ENCODE measurements at regions not wholly inside any gene's neighbourhood (a gene's known extent, or its start where the extent isn't known, plus 50 kb on each side); places are given as distances from the start of the nearest gene placed in this dataset.
A peak's percentile ranks its signal among the peaks of the same experiment; 100 is the strongest.

DNA sequence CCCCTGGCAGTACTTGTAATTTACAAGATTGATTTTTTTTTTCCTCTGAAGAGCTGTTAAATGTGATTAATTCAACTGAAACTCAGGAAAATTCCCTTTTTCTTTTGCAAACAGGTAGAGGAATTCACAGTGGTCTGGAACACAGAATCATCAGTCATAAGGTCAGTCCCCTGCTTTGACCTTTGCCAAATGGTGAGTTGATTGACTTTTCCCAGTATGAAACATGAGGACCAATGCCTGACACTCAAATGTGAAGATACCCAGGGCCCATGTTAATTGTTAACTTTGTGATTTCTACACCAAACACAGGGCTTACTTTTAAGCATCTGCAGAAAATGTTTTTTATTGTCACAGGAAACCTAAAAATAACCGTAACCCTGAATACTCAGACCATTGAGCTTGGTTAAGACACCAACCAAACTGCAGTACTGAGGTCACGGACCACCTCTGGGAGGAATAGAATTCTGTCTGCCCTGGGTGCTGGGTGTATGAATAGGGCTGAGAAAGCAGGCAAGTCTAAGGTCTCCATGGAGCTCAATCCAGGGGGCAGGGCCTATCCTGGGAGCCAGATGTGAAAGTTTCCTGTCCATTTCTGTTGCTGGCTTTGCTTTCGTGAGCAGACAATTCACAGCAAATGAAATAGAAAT is 192.4 kb downstream of the TMX1 start:
- DNase-seq, result no peak
- Histone ChIP-seq H3K27me3 (ENCODE audit: insufficient read depth, low read length, poor library complexity, severe bottlenecking) (no peaks in the 10 kb centered on the region), H3K36me3 (ENCODE audit: insufficient read depth, low read length) (no peaks in the 10 kb centered on the region), H3K9me3 (ENCODE audit: low read length) (no peaks in the 10 kb centered on the region), H3K27ac (ENCODE audit: low read depth, low read length) (no peak overlapping the region), H3K4me3 (ENCODE audit: low read length) (no peak overlapping the region), H3K4me1 (ENCODE audit: insufficient read depth, low read length) (no peaks in the 10 kb centered on the region)
- POLR2A ChIA-PET, result no interaction called here
- Mint-ChIP-seq H3K36me3 (no peaks in the 10 kb centered on the region), H3K4me1 (no peaks in the 10 kb centered on the region), H3K27ac (no peak overlapping the region), H3K27me3 (peaks cover 14 to 68% of the 10 kb centered on the region in 2 donors), H3K4me3 (no peak overlapping the region), H3K9me3 (peaks cover 0 to 2% (median 0%) of the 10 kb centered on the region in 5 donors)
- CTCF ChIA-PET, result no interaction called here

GRCh38 chr14:51436630-51437029 is 196.6 kb downstream of the TMX1 start:
- H3K27me3 Mint-ChIP-seq, result peaks cover 6 to 54% of the 10 kb centered on the region in 2 donors
- H3K36me3 Mint-ChIP-seq, result no peaks in the 10 kb centered on the region
- no peak overlapping the region for H3K4me3 ChIP-seq (ENCODE audit: low read length)
- no peaks in the 10 kb centered on the region for H3K27me3 ChIP-seq (ENCODE audit: insufficient read depth, low read length, poor library complexity, severe bottlenecking)
- H3K36me3 ChIP-seq (ENCODE audit: insufficient read depth, low read length), result no peaks in the 10 kb centered on the region
- no peaks in the 10 kb centered on the region for H3K4me1 Mint-ChIP-seq
- POLR2A ChIA-PET, result no interaction called here
- no peaks in the 10 kb centered on the region for H3K4me1 ChIP-seq (ENCODE audit: insufficient read depth, low read length)
- H3K4me3 Mint-ChIP-seq, result no peak overlapping the region
- H3K9me3 ChIP-seq (ENCODE audit: low read length), result no peaks in the 10 kb centered on the region
- CTCF ChIA-PET, result no interaction called here
- H3K27ac Mint-ChIP-seq, result no peak overlapping the region
- peaks cover 0 to 2% (median 0%) of the 10 kb centered on the region in 5 donors for H3K9me3 Mint-ChIP-seq
- no peak overlapping the region for H3K27ac ChIP-seq (ENCODE audit: low read depth, low read length)
- DNase-seq, result no peak

- Histone ChIP-seq H3K27ac (ENCODE audit: low read depth, low read length) (no peak overlapping the region), H3K36me3 (ENCODE audit: insufficient read depth, low read length) (no peaks in the 10 kb centered on the region), H3K9me3 (ENCODE audit: low read length) (no peaks in the 10 kb centered on the region), H3K4me1 (ENCODE audit: insufficient read depth, low read length) (no peaks in the 10 kb centered on the region), H3K4me3 (ENCODE audit: low read length) (no peak overlapping the region), H3K27me3 (ENCODE audit: insufficient read depth, low read length, poor library complexity, severe bottlenecking) (no peaks in the 10 kb centered on the region)
- POLR2A ChIA-PET, result no interaction called here
- CTCF ChIA-PET, result no interaction called here
- Mint-ChIP-seq H3K36me3 (no peaks in the 10 kb centered on the region), H3K9me3 (peaks cover 0 to 2% (median 0%) of the 10 kb centered on the region in 5 donors), H3K27me3 (peaks cover 3 to 55% of the 10 kb centered on the region in 2 donors), H3K4me3 (no peak overlapping the region), H3K4me1 (no peaks in the 10 kb centered on the region), H3K27ac (no peak overlapping the region)
- no peak for DNase-seq
These were observed 199.8 kb downstream of the TMX1 start for GRCh38 chr14:51439896-51440295.

DNA sequence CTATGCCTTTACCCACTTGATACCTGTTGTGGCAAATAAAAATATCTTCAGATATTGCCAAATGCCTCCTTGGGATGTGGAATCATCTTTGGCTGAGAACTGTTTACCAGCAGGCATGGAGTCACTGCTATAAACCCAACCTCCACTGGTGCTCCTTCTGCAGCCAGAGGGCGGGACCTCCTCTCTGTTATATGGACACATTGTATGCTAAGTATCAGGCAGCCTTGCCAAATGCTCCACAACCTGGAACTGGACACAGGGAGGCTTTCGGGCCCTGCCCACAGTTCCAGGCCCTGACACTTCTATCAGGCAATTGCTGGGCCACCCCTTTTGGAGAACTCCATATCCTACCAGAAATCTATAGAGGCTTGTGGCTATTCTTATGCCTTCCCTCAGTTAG is 201.0 kb downstream of the TMX1 start:
- Histone ChIP-seq H3K9me3 (ENCODE audit: low read length) (no peaks in the 10 kb centered on the region), H3K4me1 (ENCODE audit: insufficient read depth, low read length) (no peaks in the 10 kb centered on the region), H3K27ac (ENCODE audit: low read depth, low read length) (no peak overlapping the region), H3K36me3 (ENCODE audit: insufficient read depth, low read length) (no peaks in the 10 kb centered on the region), H3K4me3 (ENCODE audit: low read length) (no peak overlapping the region), H3K27me3 (ENCODE audit: insufficient read depth, low read length, poor library complexity, severe bottlenecking) (no peaks in the 10 kb centered on the region)
- Mint-ChIP-seq H3K4me1 (no peaks in the 10 kb centered on the region), H3K27ac (no peak overlapping the region), H3K27me3 (peaks cover 5 to 56% of the 10 kb centered on the region in 2 donors), H3K9me3 (peaks cover 0 to 2% (median 0%) of the 10 kb centered on the region in 5 donors), H3K36me3 (no peaks in the 10 kb centered on the region), H3K4me3 (no peak overlapping the region)
- no peak for DNase-seq
- POLR2A ChIA-PET, result no interaction called here
- CTCF ChIA-PET, result no interaction called here

DNA sequence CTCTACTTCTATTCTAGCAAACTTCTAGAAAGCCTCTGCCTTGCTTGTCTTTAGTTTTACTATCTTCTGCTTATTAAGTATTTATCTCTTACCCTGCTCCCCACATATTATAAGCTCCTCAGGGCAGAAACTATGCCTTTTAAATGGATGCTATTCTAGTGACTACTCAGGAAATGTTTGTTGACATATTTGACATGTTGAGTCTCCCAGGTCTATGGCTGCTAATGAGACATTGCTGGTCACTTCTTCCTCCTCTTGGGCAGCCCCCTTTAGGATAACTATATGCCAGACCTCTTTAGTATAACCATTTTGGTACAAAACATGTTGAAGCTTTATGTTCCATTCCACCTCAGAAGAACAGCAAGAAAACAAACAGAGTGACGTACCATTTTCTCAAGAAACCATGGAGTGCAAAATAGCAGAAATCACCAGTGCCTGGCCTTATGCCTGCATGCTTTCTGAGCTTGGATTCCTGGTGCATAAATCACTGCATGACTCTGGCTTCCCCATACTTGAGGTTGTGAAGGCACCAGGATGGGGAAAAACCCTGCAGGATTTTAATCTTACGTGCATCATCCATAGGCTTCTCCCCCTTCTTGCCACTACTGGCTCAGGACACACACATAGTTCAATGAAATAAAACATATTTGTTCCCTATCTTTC is 202.6 kb downstream of the TMX1 start:
- no peak for DNase-seq
- Histone ChIP-seq H3K27me3 (ENCODE audit: insufficient read depth, low read length, poor library complexity, severe bottlenecking) (no peaks in the 10 kb centered on the region), H3K4me1 (ENCODE audit: insufficient read depth, low read length) (no peaks in the 10 kb centered on the region), H3K27ac (ENCODE audit: low read depth, low read length) (no peak overlapping the region), H3K9me3 (ENCODE audit: low read length) (no peaks in the 10 kb centered on the region), H3K4me3 (ENCODE audit: low read length) (no peak overlapping the region), H3K36me3 (ENCODE audit: insufficient read depth, low read length) (no peaks in the 10 kb centered on the region)
- no peaks in the 10 kb centered on the region for H3K9me3 Mint-ChIP-seq
- ChIA-PET POLR2A (no interaction called here), CTCF (no interaction called here)
- H3K36me3 Mint-ChIP-seq, result no peaks in the 10 kb centered on the region
- H3K4me3 Mint-ChIP-seq, result no peak overlapping the region
- H3K27ac Mint-ChIP-seq, result no peak overlapping the region
- H3K4me1 Mint-ChIP-seq, result no peaks in the 10 kb centered on the region
- H3K27me3 Mint-ChIP-seq, result peaks cover 5 to 63% of the 10 kb centered on the region in 2 donors

DNA sequence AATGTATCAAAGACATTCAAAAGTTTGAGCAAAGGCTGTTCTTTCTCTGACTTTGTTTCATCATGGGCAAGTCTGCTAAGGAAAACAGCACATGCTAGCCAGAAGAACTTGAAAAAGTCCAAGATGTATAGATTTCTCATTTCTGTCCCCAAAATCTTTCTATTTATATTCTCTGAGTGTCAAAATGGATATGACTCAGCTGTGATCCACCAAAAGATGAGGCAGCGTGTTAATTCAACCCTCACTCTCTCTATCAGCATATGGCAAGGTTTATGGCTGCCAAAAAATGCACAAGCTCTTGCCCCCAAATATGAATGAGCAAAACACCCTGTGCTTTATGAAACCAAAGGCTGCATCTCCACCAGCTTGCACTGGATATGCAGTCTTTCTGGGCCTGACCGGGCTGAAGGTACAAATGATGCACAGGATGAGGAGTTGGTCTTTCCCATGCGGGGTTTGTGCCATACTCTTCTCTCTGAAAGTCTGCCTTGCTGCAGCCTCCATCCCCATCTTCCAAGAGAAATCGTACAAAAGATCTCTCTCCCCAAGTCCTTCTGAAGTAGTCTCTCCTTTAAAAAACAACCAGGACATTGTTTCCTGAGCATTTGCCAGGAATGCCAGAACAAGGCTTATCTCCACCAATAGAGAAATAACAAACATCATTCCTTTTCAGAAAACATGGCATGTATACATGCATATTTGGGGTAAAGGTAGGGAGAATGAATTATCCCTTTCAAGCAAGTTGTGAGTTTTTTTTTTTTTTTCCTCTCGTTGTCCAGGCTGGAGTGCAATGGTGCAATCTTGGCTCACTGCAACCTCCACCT is 203.4 kb downstream of the TMX1 start:
- H3K36me3 ChIP-seq (ENCODE audit: insufficient read depth, low read length), result no peaks in the 10 kb centered on the region
- no peaks in the 10 kb centered on the region for H3K27me3 ChIP-seq (ENCODE audit: insufficient read depth, low read length, poor library complexity, severe bottlenecking)
- ChIA-PET POLR2A (no interaction called here), CTCF (no interaction called here)
- no peak overlapping the region for H3K27ac ChIP-seq (ENCODE audit: low read depth, low read length)
- no peaks in the 10 kb centered on the region for H3K9me3 ChIP-seq (ENCODE audit: low read length)
- no peaks in the 10 kb centered on the region for H3K4me1 ChIP-seq (ENCODE audit: insufficient read depth, low read length)
- peaks cover 7 to 63% of the 10 kb centered on the region in 2 donors for H3K27me3 Mint-ChIP-seq
- no peaks in the 10 kb centered on the region for H3K9me3 Mint-ChIP-seq
- no peak overlapping the region for H3K4me3 ChIP-seq (ENCODE audit: low read length)
- H3K36me3 Mint-ChIP-seq, result no peaks in the 10 kb centered on the region
- no peak for DNase-seq
- no peak overlapping the region for H3K4me3 Mint-ChIP-seq
- H3K27ac Mint-ChIP-seq, result no peak overlapping the region
- H3K4me1 Mint-ChIP-seq, result no peaks in the 10 kb centered on the region

GRCh38 chr14:51444353-51445000 is 204.4 kb downstream of the TMX1 start:
- CTCF ChIA-PET, result no interaction called here
- Mint-ChIP-seq H3K36me3 (no peaks in the 10 kb centered on the region), H3K27ac (peak overlapping the region in 1 of 8 donors; percentile 43), H3K4me1 (no peaks in the 10 kb centered on the region), H3K4me3 (no peak overlapping the region), H3K9me3 (no peaks in the 10 kb centered on the region), H3K27me3 (peaks cover 7 to 54% of the 10 kb centered on the region in 2 donors)
- Histone ChIP-seq H3K27ac (ENCODE audit: low read depth, low read length) (no peak overlapping the region), H3K4me1 (ENCODE audit: insufficient read depth, low read length) (no peaks in the 10 kb centered on the region), H3K27me3 (ENCODE audit: insufficient read depth, low read length, poor library complexity, severe bottlenecking) (no peaks in the 10 kb centered on the region), H3K9me3 (ENCODE audit: low read length) (no peaks in the 10 kb centered on the region), H3K36me3 (ENCODE audit: insufficient read depth, low read length) (no peaks in the 10 kb centered on the region), H3K4me3 (ENCODE audit: low read length) (no peak overlapping the region)
- DNase-seq, result no peak
- POLR2A ChIA-PET, result no interaction called here

- no peak overlapping the region for H3K27ac Mint-ChIP-seq
- ChIA-PET POLR2A (no interaction called here), CTCF (no interaction called here)
These were observed 204.9 kb downstream of the TMX1 start for GRCh38 chr14:51445001-51445390.

More at GRCh38 chr14:51445001-51445390, 204.9 kb downstream of the TMX1 start:
- H3K4me3 ChIP-seq (ENCODE audit: low read length), result no peak overlapping the region
- H3K27me3 ChIP-seq (ENCODE audit: insufficient read depth, low read length, poor library complexity, severe bottlenecking), result no peaks in the 10 kb centered on the region
- H3K36me3 ChIP-seq (ENCODE audit: insufficient read depth, low read length), result no peaks in the 10 kb centered on the region
- no peaks in the 10 kb centered on the region for H3K36me3 Mint-ChIP-seq
- H3K4me3 Mint-ChIP-seq, result no peak overlapping the region
- DNase-seq, result no peak
- peaks cover 7 to 51% of the 10 kb centered on the region in 2 donors for H3K27me3 Mint-ChIP-seq
- no peaks in the 10 kb centered on the region for H3K9me3 Mint-ChIP-seq
- H3K9me3 ChIP-seq (ENCODE audit: low read length), result no peaks in the 10 kb centered on the region
- H3K4me1 Mint-ChIP-seq, result no peaks in the 10 kb centered on the region
- H3K27ac ChIP-seq (ENCODE audit: low read depth, low read length), result no peak overlapping the region
- H3K4me1 ChIP-seq (ENCODE audit: insufficient read depth, low read length), result no peaks in the 10 kb centered on the region
